COLO668 (cell line): ENCODE measurements at regions not wholly inside any gene's neighbourhood (a gene's known extent, or its start where the extent isn't known, plus 50 kb on each side); places are given as distances from the start of the nearest gene placed in this dataset.

ENCODE experiments used
- DNase-seq: peaks from one replicate; lab custom pipeline; 2025; ENCODE audit not compliant: unreplicated experiment; lab: John Stamatoyannopoulos, UW

GRCh38 chr3:10555263-10555662, 49.9 kb upstream of the ATP2B2 start:
- DNase-seq: no peak

GRCh38 chr3:10556312-10556711, 50.9 kb upstream of the ATP2B2 start:
- DNase-seq: no peak

GRCh38 chr3:10557250-10557649, 51.9 kb upstream of the ATP2B2 start:
- DNase-seq: no peak

- no peak for DNase-seq
These were observed 52.5 kb upstream of the ATP2B2 start for GRCh38 chr3:10557781-10558373.

- DNase-seq: no peak
These were observed 53.4 kb upstream of the ATP2B2 start for GRCh38 chr3:10558736-10559135.

GRCh38 chr3:10560060-10560861, 54.9 kb upstream of the ATP2B2 start:
- DNase-seq: no peak

- no peak for DNase-seq
These were observed 56.0 kb upstream of the ATP2B2 start for GRCh38 chr3:10561162-10561945.

GRCh38 chr3:10561946-10562560, 56.7 kb upstream of the ATP2B2 start:
- DNase-seq: no peak

- DNase-seq: peak; percentile 8
These were observed 58.0 kb upstream of the ATP2B2 start for GRCh38 chr3:10563396-10563795.

GRCh38 chr3:10565814-10566213, 60.4 kb upstream of the ATP2B2 start:
- no peak for DNase-seq

- no peak for DNase-seq
These were observed 61.1 kb upstream of the ATP2B2 start for GRCh38 chr3:10566451-10566850.

GRCh38 chr3:10568549-10568948, 63.2 kb upstream of the ATP2B2 start:
- DNase-seq: peak; percentile 9

- no peak for DNase-seq
These were observed 65.0 kb upstream of the ATP2B2 start for GRCh38 chr3:10570196-10570946.

- DNase-seq: no peak
These were observed 68.8 kb upstream of the ATP2B2 start for GRCh38 chr3:10574101-10574620.

- no peak for DNase-seq
These were observed 70.3 kb upstream of the ATP2B2 start for GRCh38 chr3:10575601-10576160.

- DNase-seq: no peak
These were observed 72.1 kb upstream of the ATP2B2 start for GRCh38 chr3:10577486-10577885.

GRCh38 chr3:10580426-10580825, 75.0 kb upstream of the ATP2B2 start:
- no peak for DNase-seq

- no peak for DNase-seq
These were observed 75.9 kb upstream of the ATP2B2 start for GRCh38 chr3:10581251-10581650.

- no peak for DNase-seq
These were observed 76.3 kb upstream of the ATP2B2 start for GRCh38 chr3:10581716-10582115.

GRCh38 chr3:10582733-10583132, 77.3 kb upstream of the ATP2B2 start:
- no peak for DNase-seq
